Activated naive CD4-positive, alpha-beta T cell treated with anti-CD3 and anti-CD28 coated beads, Interleukin-2, amount 50 U/mL, for 72 hours (primary cell): ENCODE measurements at regions not wholly inside any gene's neighbourhood (a gene's known extent, or its start where the extent isn't known, plus 50 kb on each side); places are given as distances from the start of the nearest gene placed in this dataset.
"Not testable (repeated sequence)": the region's sequence is repeated elsewhere in the genome, so short reads cannot be mapped to it uniquely, and the experiment has no call there.

Experiments used
- ATAC-seq, 2 donors: fragments of 150-1000 bp; cut with Tn5 transposase; 2 replicates each; pipeline ENCODE4 v1.10.0; 2021; ENCODE audit warnings: mild to moderate bottlenecking in 2 of 2, moderate library complexity in 2 of 2
- DNase-seq, 2 donors: peaks; one replicate each; pipeline ENCODE4 v3.0.0; 2021 to 2022; ENCODE audit warnings: low spot score in 2 of 2
- H3K27ac Mint-ChIP-seq, 2 donors: one replicate each; pipeline ENCODE4 v1.8.0; 2022; ENCODE audit warnings: mild to moderate bottlenecking in 2 of 2, mixed read lengths in 2 of 2
- H3K36me3 Mint-ChIP-seq, 2 donors: one replicate each; pipeline ENCODE4 v1.8.0; 2022; ENCODE audit warnings: mixed read lengths in 2 of 2
- H3K9me3 Mint-ChIP-seq, 2 donors: one replicate each; pipeline ENCODE4 v1.8.0; 2022; ENCODE audit warnings: mixed read lengths in 2 of 2

GRCh38 chr5:174459071-174459702, 265.2 kb upstream of the MSX2 start:
- ATAC-seq (no peak), DNase-seq (no peak)
- peaks cover 0 to 7% of the 10 kb centered on the region in 2 donors for H3K9me3 Mint-ChIP-seq
- no peaks in the 10 kb centered on the region for H3K36me3 Mint-ChIP-seq
- H3K27ac Mint-ChIP-seq = no peak overlapping the region

- Mint-ChIP-seq H3K9me3 (peaks cover 0 to 7% of the 10 kb centered on the region in 2 donors), H3K36me3 (no peaks in the 10 kb centered on the region), H3K27ac (no peak overlapping the region)
- DNase-seq = no peak
- no peak for ATAC-seq
These were observed 264.4 kb upstream of the MSX2 start for GRCh38 chr5:174459832-174460448.

- no peak for ATAC-seq
- H3K9me3 Mint-ChIP-seq = peaks cover 5 to 9% of the 10 kb centered on the region in 2 donors
These were observed 262.3 kb upstream of the MSX2 start for GRCh38 chr5:174462129-174462528.

GRCh38 chr5:174464504-174465165, 259.7 kb upstream of the MSX2 start:
- DNase-seq (no peak), ATAC-seq (no peak)
- peaks cover 6 to 9% of the 10 kb centered on the region in 2 donors for H3K36me3 Mint-ChIP-seq
- H3K9me3 Mint-ChIP-seq = peaks cover 9 to 12% of the 10 kb centered on the region in 2 donors
- H3K27ac Mint-ChIP-seq = no peak overlapping the region

More at GRCh38 chr5:174462129-174462528, 262.3 kb upstream of the MSX2 start:
- peaks cover 0 to 7% of the 10 kb centered on the region in 2 donors for H3K36me3 Mint-ChIP-seq
- no peak for DNase-seq
- H3K27ac Mint-ChIP-seq = no peak overlapping the region

GRCh38 chr5:174471528-174471927, 252.9 kb upstream of the MSX2 start:
- H3K9me3 Mint-ChIP-seq = peaks cover 12 to 16% of the 10 kb centered on the region in 2 donors
- ATAC-seq, H3K27ac Mint-ChIP-seq, DNase-seq, H3K36me3 Mint-ChIP-seq: not testable (repeated sequence)

- Mint-ChIP-seq H3K36me3 (peaks cover 8 to 10% of the 10 kb centered on the region in 2 donors), H3K9me3 (peaks cover 12 to 16% of the 10 kb centered on the region in 2 donors), H3K27ac (no peak overlapping the region)
- DNase-seq (no peak), ATAC-seq (no peak)
These were observed 251.4 kb upstream of the MSX2 start for GRCh38 chr5:174472956-174473355.

GRCh38 chr5:174476001-174476400, 248.4 kb upstream of the MSX2 start:
- ATAC-seq, DNase-seq, H3K36me3 Mint-ChIP-seq, H3K27ac Mint-ChIP-seq: not testable (repeated sequence)
- peaks cover 9 to 12% of the 10 kb centered on the region in 2 donors for H3K9me3 Mint-ChIP-seq

- DNase-seq (no peak), ATAC-seq (no peak)
- no peak overlapping the region for H3K27ac Mint-ChIP-seq
- peaks cover 8 to 12% of the 10 kb centered on the region in 2 donors for H3K9me3 Mint-ChIP-seq
- no peaks in the 10 kb centered on the region for H3K36me3 Mint-ChIP-seq
These were observed 245.1 kb upstream of the MSX2 start for GRCh38 chr5:174479325-174479724.

- Mint-ChIP-seq H3K9me3 (peaks cover 12% of the 10 kb centered on the region in 2 donors), H3K36me3 (no peaks in the 10 kb centered on the region)
These were observed 242.6 kb upstream of the MSX2 start for GRCh38 chr5:174481737-174482136.

GRCh38 chr5:174482607-174483024, 241.8 kb upstream of the MSX2 start:
- no peak overlapping the region for H3K27ac Mint-ChIP-seq
- DNase-seq (no peak), ATAC-seq (no peak)

More at GRCh38 chr5:174481737-174482136, 242.6 kb upstream of the MSX2 start:
- ATAC-seq (no peak), DNase-seq (no peak)
- H3K27ac Mint-ChIP-seq = no peak overlapping the region

GRCh38 chr5:174483411-174483810, 241.0 kb upstream of the MSX2 start:
- no peak overlapping the region for H3K27ac Mint-ChIP-seq
- ATAC-seq (no peak), DNase-seq (no peak)
- peaks cover 9 to 12% of the 10 kb centered on the region in 2 donors for H3K9me3 Mint-ChIP-seq
- no peaks in the 10 kb centered on the region for H3K36me3 Mint-ChIP-seq

More at GRCh38 chr5:174482607-174483024, 241.8 kb upstream of the MSX2 start:
- H3K9me3 Mint-ChIP-seq = peaks cover 12% of the 10 kb centered on the region in 2 donors
- H3K36me3 Mint-ChIP-seq = no peaks in the 10 kb centered on the region

GRCh38 chr5:174489215-174489614, 235.2 kb upstream of the MSX2 start:
- Mint-ChIP-seq H3K36me3 (no peaks in the 10 kb centered on the region), H3K9me3 (peaks cover 5 to 10% of the 10 kb centered on the region in 2 donors), H3K27ac (no peak overlapping the region)
- DNase-seq = no peak
- ATAC-seq = no peak

- H3K36me3 Mint-ChIP-seq = no peaks in the 10 kb centered on the region
- no peak for DNase-seq
- H3K9me3 Mint-ChIP-seq = peaks cover 0 to 5% of the 10 kb centered on the region in 2 donors
These were observed 234.3 kb upstream of the MSX2 start for GRCh38 chr5:174489920-174490597.

GRCh38 chr5:174490728-174491127, 233.7 kb upstream of the MSX2 start:
- ATAC-seq (no peak), DNase-seq (no peak)
- H3K9me3 Mint-ChIP-seq = peaks cover 0 to 4% of the 10 kb centered on the region in 2 donors
- H3K36me3 Mint-ChIP-seq = no peaks in the 10 kb centered on the region
- no peak overlapping the region for H3K27ac Mint-ChIP-seq

More at GRCh38 chr5:174489920-174490597, 234.3 kb upstream of the MSX2 start:
- H3K27ac Mint-ChIP-seq = no peak overlapping the region
- ATAC-seq = no peak

GRCh38 chr5:174491265-174491664, 233.1 kb upstream of the MSX2 start:
- DNase-seq (no peak), ATAC-seq (no peak)
- H3K36me3 Mint-ChIP-seq = no peaks in the 10 kb centered on the region
- H3K27ac Mint-ChIP-seq = no peak overlapping the region
- no peaks in the 10 kb centered on the region for H3K9me3 Mint-ChIP-seq

- no peak for ATAC-seq
- no peaks in the 10 kb centered on the region for H3K36me3 Mint-ChIP-seq
- H3K9me3 Mint-ChIP-seq = no peaks in the 10 kb centered on the region
- no peak overlapping the region for H3K27ac Mint-ChIP-seq
- DNase-seq = no peak
These were observed 232.5 kb upstream of the MSX2 start for GRCh38 chr5:174491761-174492350.
